PC-9 (cell line): ENCODE measurements at regions not wholly inside any gene's neighbourhood (a gene's known extent, or its start where the extent isn't known, plus 50 kb on each side); places are given as distances from the start of the nearest gene placed in this dataset.

Experiments used
- CTCF ChIP-seq: fragments of 200-600 bp; sonication (generic); conservative IDR thresholded peaks from 2 replicates; pipeline ENCODE4 v1.6.1; 2017; ENCODE audit warnings: mixed run types, antibody characterized with exemption, mild to moderate bottlenecking, moderate library complexity
- EZH2 ChIP-seq: fragments of 200-600 bp; sonication (generic); IDR thresholded peaks from 2 replicates; pipeline ENCODE4 v1.8.0; 2017; ENCODE audit warnings: antibody characterized with exemption, low read depth

DNA sequence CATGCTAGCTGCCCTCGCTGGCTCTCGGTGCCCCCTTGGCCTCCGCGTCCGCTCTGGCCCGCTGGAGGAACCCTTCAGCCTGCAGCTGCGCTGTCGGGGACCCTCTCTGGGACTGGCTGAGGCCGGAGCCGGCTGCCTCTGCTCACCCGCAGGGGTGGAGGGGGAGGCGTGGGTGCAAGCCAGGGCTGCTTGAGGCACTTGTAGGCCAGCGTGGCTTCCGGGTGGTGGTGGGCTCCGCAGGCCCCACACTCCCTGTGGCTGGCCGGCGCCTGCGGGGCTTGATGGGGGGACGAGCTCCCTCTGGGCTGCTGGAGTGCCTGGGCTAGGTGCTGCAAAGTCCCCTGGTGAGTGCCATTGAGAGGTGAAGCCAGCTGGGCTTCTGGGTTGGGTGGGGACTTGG is 429.6 kb downstream of the LRRC70 start:
- TF ChIP-seq CTCF (no peak), EZH2 (no peak)
